ENCODE measurements at regions not wholly inside any gene's neighbourhood (a gene's known extent, or its start where the extent isn't known, plus 50 kb on each side); places are given as distances from the start of the nearest gene placed in this dataset.
"Not testable (repeated sequence)": the region's sequence is repeated elsewhere in the genome, so short reads cannot be mapped to it uniquely, and the experiment has no call there.

DNA sequence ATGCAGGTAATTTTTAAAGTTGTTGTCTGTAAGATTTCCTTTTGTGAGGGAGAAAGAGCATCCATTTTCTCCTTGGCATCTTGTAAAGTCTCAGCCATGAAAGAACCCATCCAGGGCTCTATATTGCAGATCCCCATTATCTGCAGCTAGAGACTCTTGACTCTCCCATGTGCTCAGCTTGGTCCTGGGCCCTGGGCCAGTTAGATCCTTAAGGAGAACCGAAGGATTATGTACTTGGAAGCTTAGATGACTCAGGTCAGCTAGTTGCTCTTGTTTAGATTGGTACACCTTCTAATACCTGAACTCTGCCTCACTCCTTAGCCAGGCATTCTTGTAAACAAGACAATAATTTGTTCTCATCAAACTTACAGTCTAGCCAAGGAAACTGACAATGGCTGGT lies 1617.6 kb downstream of the KHDRBS2 start:
- no peaks in the 10 kb centered on the region for H3K27me3 ChIP-seq (ENCODE audit: insufficient read depth, low read depth)

GRCh38 chr6:60663199-60663598 lies 1622.8 kb downstream of the KHDRBS2 start:
- H3K36me3 ChIP-seq (ENCODE audit: low read depth); POLR2A ChIA-PET (ENCODE audit: unreplicated experiment); BruUV-seq (replicated peaks); H3K4me3 ChIP-seq; H4K20me1 ChIP-seq (ENCODE audit: insufficient read depth); H3K79me2 ChIP-seq (ENCODE audit: low read depth); H3K9me3 ChIP-seq (ENCODE audit: insufficient read depth, low read depth); H3F3A ChIP-seq (ENCODE audit: insufficient read depth, low read depth); DNase-seq; intact Hi-C loops (cut with micrococcal nuclease; ENCODE audit: unreplicated experiment); H3K9me2 ChIP-seq (ENCODE audit: insufficient read depth); H3K4me1 ChIP-seq (replicated peaks; ENCODE audit: insufficient read depth); H2AFZ ChIP-seq; H3K4me2 ChIP-seq; H3K27me3 ChIP-seq (ENCODE audit: insufficient read depth, low read depth); CTCF ChIA-PET; H3K27ac ChIP-seq: not testable (repeated sequence)

More for the DNA sequence above, 1617.6 kb downstream of the KHDRBS2 start:
- Histone ChIP-seq H3K4me3 (no peak overlapping the region), H2AFZ (no peak overlapping the region), H4K20me1 (ENCODE audit: insufficient read depth) (no peaks in the 10 kb centered on the region), H3K36me3 (ENCODE audit: low read depth) (no peaks in the 10 kb centered on the region), H3K9me2 (ENCODE audit: insufficient read depth) (no peaks in the 10 kb centered on the region), H3K9me3 (ENCODE audit: insufficient read depth, low read depth) (no peaks in the 10 kb centered on the region), H3K4me2 (no peak overlapping the region), H3F3A (ENCODE audit: insufficient read depth, low read depth) (no peaks in the 10 kb centered on the region), H3K27ac (no peak overlapping the region), H3K79me2 (ENCODE audit: low read depth) (no peaks in the 10 kb centered on the region), H3K4me1 (replicated peaks; ENCODE audit: insufficient read depth) (no peaks in the 10 kb centered on the region)
- TF ChIP-seq EZH2 (IDR thresholded peaks at IDR 0.05; ENCODE audit: low read depth) (no peak), CTCF (conservative IDR thresholded peaks at IDR 0.05) (no peak)
- no peak for DNase-seq
- CTCF ChIA-PET: no interaction called here
- BruUV-seq (replicated peaks): no TSS peak
- intact Hi-C loops (cut with micrococcal nuclease; ENCODE audit: unreplicated experiment): no loop called here
- POLR2A ChIA-PET (ENCODE audit: unreplicated experiment): no interaction called here

GRCh38 chr6:60643870-60644269 lies 1642.2 kb downstream of the KHDRBS2 start:
- Histone ChIP-seq H3K9me3 (ENCODE audit: insufficient read depth, low read depth) (no peaks in the 10 kb centered on the region), H2AFZ (no peak overlapping the region), H3K27me3 (ENCODE audit: insufficient read depth, low read depth) (no peaks in the 10 kb centered on the region), H3K9me2 (ENCODE audit: insufficient read depth) (no peaks in the 10 kb centered on the region), H3K27ac (no peak overlapping the region), H3F3A (ENCODE audit: insufficient read depth, low read depth) (no peaks in the 10 kb centered on the region), H3K4me2 (no peak overlapping the region), H3K79me2 (ENCODE audit: low read depth) (no peaks in the 10 kb centered on the region), H3K4me3 (no peak overlapping the region), H3K36me3 (ENCODE audit: low read depth) (no peaks in the 10 kb centered on the region), H3K4me1 (replicated peaks; ENCODE audit: insufficient read depth) (no peaks in the 10 kb centered on the region), H4K20me1 (ENCODE audit: insufficient read depth) (no peaks in the 10 kb centered on the region)
- TF ChIP-seq EZH2 (IDR thresholded peaks at IDR 0.05; ENCODE audit: low read depth) (no peak), CTCF (conservative IDR thresholded peaks at IDR 0.05) (no peak)
- CTCF ChIA-PET: no interaction called here
- DNase-seq: no peak
- intact Hi-C loops (cut with micrococcal nuclease; ENCODE audit: unreplicated experiment): no loop called here
- no TSS peak for BruUV-seq (replicated peaks)
- POLR2A ChIA-PET (ENCODE audit: unreplicated experiment): no interaction called here

DNA sequence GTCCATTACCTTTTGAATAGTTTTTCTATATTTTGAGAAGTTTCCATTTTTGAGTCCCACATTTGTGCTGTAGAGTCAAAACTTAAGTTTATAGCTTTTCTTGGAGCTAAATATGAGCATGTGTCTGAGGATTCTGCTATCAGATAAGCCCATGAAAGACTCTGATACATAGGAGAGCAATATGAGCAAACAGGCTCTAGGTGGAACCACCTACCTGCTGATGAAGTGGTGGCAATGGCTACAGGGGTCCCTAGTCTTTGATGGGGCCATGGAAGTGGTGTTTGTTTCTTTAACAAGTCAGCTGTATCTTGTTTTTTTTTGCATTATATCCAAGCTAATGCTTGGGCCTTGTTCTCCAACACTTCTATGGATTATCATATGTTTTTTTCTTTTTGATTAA lies 1646.8 kb downstream of the KHDRBS2 start:
- H3K4me3 ChIP-seq; intact Hi-C loops (cut with micrococcal nuclease; ENCODE audit: unreplicated experiment); H4K20me1 ChIP-seq (ENCODE audit: insufficient read depth); H2AFZ ChIP-seq; DNase-seq; H3K27me3 ChIP-seq (ENCODE audit: insufficient read depth, low read depth); H3K9me3 ChIP-seq (ENCODE audit: insufficient read depth, low read depth); BruUV-seq (replicated peaks); CTCF ChIA-PET; POLR2A ChIA-PET (ENCODE audit: unreplicated experiment); H3K36me3 ChIP-seq (ENCODE audit: low read depth); H3F3A ChIP-seq (ENCODE audit: insufficient read depth, low read depth); H3K9me2 ChIP-seq (ENCODE audit: insufficient read depth); H3K27ac ChIP-seq; H3K4me2 ChIP-seq; H3K79me2 ChIP-seq (ENCODE audit: low read depth); H3K4me1 ChIP-seq (replicated peaks; ENCODE audit: insufficient read depth): not testable (repeated sequence)

All from PC-9 (cell line).